WERI-Rb-1 (cell line): ENCODE measurements at regions not wholly inside any gene's neighbourhood (a gene's known extent, or its start where the extent isn't known, plus 50 kb on each side); places are given as distances from the start of the nearest gene placed in this dataset.

Experiments
- DNase-seq: peaks from one replicate; pipeline ENCODE4 v3.0.0-alpha.2; 2020
- H3K27ac ChIP-seq: fragments of 250-450 bp; sonication (Bioruptor Pico); 2 replicates; pipeline ENCODE4 v1.5.1; 2020; ENCODE audit warnings: mild to moderate bottlenecking, moderate library complexity
- H3K27me3 ChIP-seq: fragments of 250-450 bp; sonication (Bioruptor Pico); 2 replicates; pipeline ENCODE4 v1.5.1; 2021; ENCODE audit warnings: mild to moderate bottlenecking, low read depth, moderate library complexity; ENCODE audit not compliant: insufficient read depth, severe bottlenecking
- H3K36me3 ChIP-seq: fragments of 250-450 bp; sonication (Bioruptor Pico); 2 replicates; pipeline ENCODE4 v1.5.1; 2020; ENCODE audit warnings: mild to moderate bottlenecking, moderate library complexity
- H3K4me3 ChIP-seq: 2 replicates; pipeline ENCODE4 v1.5.1; 2011; ENCODE audit warnings: low read depth, mild to moderate bottlenecking, control low read depth, low read length
- H3K9me3 ChIP-seq: fragments of 250-450 bp; sonication (Bioruptor Pico); 2 replicates; pipeline ENCODE4 v1.5.1; 2021; ENCODE audit warnings: mild to moderate bottlenecking, moderate library complexity; ENCODE audit not compliant: severe bottlenecking
- CTCF ChIP-seq: IDR thresholded peaks from 2 replicates; pipeline ENCODE4 v1.5.1; 2011; ENCODE audit warnings: low read depth, mild to moderate bottlenecking, control low read depth, inconsistent platforms, low read length

GRCh38 chr6:14328163-14328562, 210.6 kb downstream of the CD83 start:
- no peak for DNase-seq
- Histone ChIP-seq H3K27ac (no peak overlapping the region), H3K27me3 (no peaks in the 10 kb centered on the region), H3K9me3 (no peaks in the 10 kb centered on the region), H3K36me3 (no peaks in the 10 kb centered on the region), H3K4me3 (no peak overlapping the region)
- TF ChIP-seq CTCF, result no peak

- DNase-seq, result no peak
- H3K9me3 ChIP-seq, result no peaks in the 10 kb centered on the region
- no peak overlapping the region for H3K4me3 ChIP-seq
- no peaks in the 10 kb centered on the region for H3K27me3 ChIP-seq
- no peak overlapping the region for H3K27ac ChIP-seq
- TF ChIP-seq CTCF, result no peak
- H3K36me3 ChIP-seq, result no peaks in the 10 kb centered on the region
Observed at GRCh38 chr6:14333556-14334305, 216.2 kb downstream of the CD83 start.

- H3K9me3 ChIP-seq, result no peaks in the 10 kb centered on the region
- no peak for TF ChIP-seq CTCF
- H3K27me3 ChIP-seq, result no peaks in the 10 kb centered on the region
- H3K27ac ChIP-seq, result no peak overlapping the region
- DNase-seq, result no peak
- no peaks in the 10 kb centered on the region for H3K36me3 ChIP-seq
- H3K4me3 ChIP-seq, result no peak overlapping the region
Observed at GRCh38 chr6:14335071-14335470, 217.5 kb downstream of the CD83 start.

GRCh38 chr6:14337152-14337551, 219.6 kb downstream of the CD83 start:
- no peak for TF ChIP-seq CTCF
- H3K27me3 ChIP-seq, result no peaks in the 10 kb centered on the region
- no peaks in the 10 kb centered on the region for H3K9me3 ChIP-seq
- H3K4me3 ChIP-seq, result no peak overlapping the region
- no peak overlapping the region for H3K27ac ChIP-seq
- DNase-seq, result no peak
- no peaks in the 10 kb centered on the region for H3K36me3 ChIP-seq

GRCh38 chr6:14339172-14339571, 221.6 kb downstream of the CD83 start:
- no peak for DNase-seq
- H3K9me3 ChIP-seq, result no peaks in the 10 kb centered on the region
- no peaks in the 10 kb centered on the region for H3K27me3 ChIP-seq
- H3K36me3 ChIP-seq, result no peaks in the 10 kb centered on the region
- H3K4me3 ChIP-seq, result no peak overlapping the region
- H3K27ac ChIP-seq, result no peak overlapping the region
- TF ChIP-seq CTCF, result no peak
